ENCODE measurements at regions not wholly inside any gene's neighbourhood (a gene's known extent, or its start where the extent isn't known, plus 50 kb on each side); places are given as distances from the start of the nearest gene placed in this dataset.
"Not testable (repeated sequence)": the region's sequence is repeated elsewhere in the genome, so short reads cannot be mapped to it uniquely, and the experiment has no call there.

- not testable (repeated sequence) for TF ChIP-seq CTCF (IDR thresholded peaks at IDR 0.05; ENCODE audit: low read depth, low read length, missing input control); RAD21 (IDR thresholded peaks at IDR 0.05); YY1 (IDR thresholded peaks at IDR 0.05); FOXA1 (IDR thresholded peaks at IDR 0.05); EGR1 (IDR thresholded peaks at IDR 0.05; ENCODE audit: low read depth in 2 of 2); GABPA (IDR thresholded peaks at IDR 0.05 in 1 of 2, conservative IDR thresholded peaks at IDR 0.05 in 1 of 2)
Observed at GRCh38 chr4:10780803-10781202, 96.2 kb upstream of the CLNK start.

Measured in liver (tissue), 3 donors.